Glutamatergic neuron (in vitro differentiated cells): ENCODE measurements at regions not wholly inside any gene's neighbourhood (a gene's known extent, or its start where the extent isn't known, plus 50 kb on each side); places are given as distances from the start of the nearest gene placed in this dataset.

ENCODE experiments used
- DNase-seq: peaks from one replicate; pipeline ENCODE4 v3.0.0; 2022
- H3K27ac Mint-ChIP-seq: one replicate; pipeline ENCODE4 v1.8.0; 2020; ENCODE audit warnings: mild to moderate bottlenecking, mixed read lengths, inconsistent platforms; ENCODE audit not compliant: unreplicated experiment
- H3K27me3 Mint-ChIP-seq: one replicate; pipeline ENCODE4 v1.8.0; 2020; ENCODE audit warnings: mild to moderate bottlenecking, moderate library complexity, mixed read lengths, inconsistent platforms; ENCODE audit not compliant: unreplicated experiment
- H3K36me3 Mint-ChIP-seq: one replicate; pipeline ENCODE4 v1.8.0; 2020; ENCODE audit warnings: mild to moderate bottlenecking, mixed read lengths, inconsistent platforms; ENCODE audit not compliant: unreplicated experiment
- H3K4me1 Mint-ChIP-seq: one replicate; pipeline ENCODE4 v1.8.0; 2020; ENCODE audit warnings: mild to moderate bottlenecking, low read depth, mixed read lengths, inconsistent platforms; ENCODE audit not compliant: unreplicated experiment
- H3K4me3 Mint-ChIP-seq: one replicate; pipeline ENCODE4 v1.8.0; 2020; ENCODE audit warnings: mild to moderate bottlenecking, mixed read lengths, inconsistent platforms; ENCODE audit not compliant: unreplicated experiment
- H3K9me3 Mint-ChIP-seq: one replicate; pipeline ENCODE4 v1.8.0; 2020; ENCODE audit warnings: mild to moderate bottlenecking, moderate library complexity, mixed read lengths, inconsistent platforms; ENCODE audit not compliant: unreplicated experiment
- CTCF ChIP-seq: fragments of 200-600 bp; sonication (generic); IDR thresholded peaks from one replicate; pipeline ENCODE4 v1.5.0; 2021; ENCODE audit not compliant: partially characterized antibody, unreplicated experiment

- H3K4me1 Mint-ChIP-seq, result peaks cover 2% of the 10 kb centered on the region
- DNase-seq, result no peak
- H3K27me3 Mint-ChIP-seq, result no peaks in the 10 kb centered on the region
- no peaks in the 10 kb centered on the region for H3K9me3 Mint-ChIP-seq
- H3K36me3 Mint-ChIP-seq, result peaks cover under 1% of the 10 kb centered on the region
- H3K4me3 Mint-ChIP-seq, result no peak overlapping the region
- TF ChIP-seq CTCF, result no peak
- no peak overlapping the region for H3K27ac Mint-ChIP-seq
Observed at GRCh38 chr4:133062851-133063250, 86.2 kb upstream of the PCDH10 start.

GRCh38 chr4:133068083-133068482 is 81.0 kb upstream of the PCDH10 start:
- Mint-ChIP-seq H3K4me1 (no peaks in the 10 kb centered on the region), H3K36me3 (peaks cover 19% of the 10 kb centered on the region), H3K4me3 (no peak overlapping the region), H3K27ac (no peak overlapping the region), H3K9me3 (peaks cover 4% of the 10 kb centered on the region), H3K27me3 (peaks cover 7% of the 10 kb centered on the region)
- no peak for DNase-seq
- no peak for TF ChIP-seq CTCF

GRCh38 chr4:133081246-133081645 is 67.8 kb upstream of the PCDH10 start:
- H3K27ac Mint-ChIP-seq, result no peak overlapping the region
- peaks cover 11% of the 10 kb centered on the region for H3K36me3 Mint-ChIP-seq
- no peak for DNase-seq
- H3K4me3 Mint-ChIP-seq, result no peak overlapping the region
- peaks cover 4% of the 10 kb centered on the region for H3K9me3 Mint-ChIP-seq
- H3K27me3 Mint-ChIP-seq, result no peaks in the 10 kb centered on the region
- no peak for TF ChIP-seq CTCF
- H3K4me1 Mint-ChIP-seq, result no peaks in the 10 kb centered on the region

GRCh38 chr4:133084421-133084820 is 64.7 kb upstream of the PCDH10 start:
- TF ChIP-seq CTCF, result no peak
- H3K27ac Mint-ChIP-seq, result no peak overlapping the region
- DNase-seq, result no peak

DNA sequence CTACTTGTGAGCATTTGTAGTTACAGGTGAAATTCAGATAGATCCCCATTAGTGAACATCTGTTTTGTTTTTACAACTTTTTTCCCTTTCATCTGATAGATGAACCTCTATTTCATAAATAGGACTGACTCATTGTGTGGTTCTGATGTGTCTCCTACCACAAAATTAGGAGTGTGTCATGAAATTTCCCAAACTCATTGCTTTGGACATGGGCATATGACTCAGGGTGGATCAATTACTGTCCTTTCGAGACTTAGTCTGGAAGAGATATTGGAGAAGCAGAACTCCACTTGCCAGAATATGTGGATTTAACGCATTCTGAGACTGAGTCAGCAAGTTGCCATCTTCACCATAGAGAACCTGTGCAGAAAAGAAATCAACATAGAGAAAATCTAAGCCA is 53.5 kb upstream of the PCDH10 start:
- Mint-ChIP-seq H3K36me3 (no peaks in the 10 kb centered on the region), H3K9me3 (no peaks in the 10 kb centered on the region), H3K4me3 (no peak overlapping the region), H3K4me1 (no peaks in the 10 kb centered on the region), H3K27ac (no peak overlapping the region), H3K27me3 (no peaks in the 10 kb centered on the region)
- no peak for DNase-seq
- TF ChIP-seq CTCF, result no peak

More at GRCh38 chr4:133084421-133084820, 64.7 kb upstream of the PCDH10 start:
- Mint-ChIP-seq H3K36me3 (no peaks in the 10 kb centered on the region), H3K27me3 (no peaks in the 10 kb centered on the region), H3K4me3 (no peak overlapping the region), H3K9me3 (no peaks in the 10 kb centered on the region), H3K4me1 (no peaks in the 10 kb centered on the region)
